ENCODE measurements at regions not wholly inside any gene's neighbourhood (a gene's known extent, or its start where the extent isn't known, plus 50 kb on each side); places are given as distances from the start of the nearest gene placed in this dataset.

- no peak overlapping the region for H3K27ac ChIP-seq (ENCODE audit: low read length)
- H3K9ac ChIP-seq (ENCODE audit: low read length), result no peak overlapping the region
- H2AFZ ChIP-seq (ENCODE audit: low read length), result no peak overlapping the region
- no peaks in the 10 kb centered on the region for H3F3A ChIP-seq (ENCODE audit: insufficient read depth, low read length)
- H3K9me2 ChIP-seq (replicated peaks; ENCODE audit: insufficient read depth, low read length), result 0 out of 2 replicates have a peak, but pooled peaks cover 3% of the 10 kb centered on the region
- H3K4me2 ChIP-seq (ENCODE audit: low read depth, low read length), result no peak overlapping the region
- no peaks in the 10 kb centered on the region for H3K36me3 ChIP-seq (replicated peaks; ENCODE audit: insufficient read depth, low read length)
- DNase-seq, result no peak
- H3K27me3 ChIP-seq (replicated peaks; ENCODE audit: insufficient read depth, low read length), result no peaks in the 10 kb centered on the region
- H4K20me1 ChIP-seq (ENCODE audit: insufficient read depth, low read length), result no peaks in the 10 kb centered on the region
- no peak overlapping the region for H3K4me3 ChIP-seq (ENCODE audit: low read length)
- H3K79me2 ChIP-seq (ENCODE audit: low read length), result no peaks in the 10 kb centered on the region
- TF ChIP-seq, protein P1, sequence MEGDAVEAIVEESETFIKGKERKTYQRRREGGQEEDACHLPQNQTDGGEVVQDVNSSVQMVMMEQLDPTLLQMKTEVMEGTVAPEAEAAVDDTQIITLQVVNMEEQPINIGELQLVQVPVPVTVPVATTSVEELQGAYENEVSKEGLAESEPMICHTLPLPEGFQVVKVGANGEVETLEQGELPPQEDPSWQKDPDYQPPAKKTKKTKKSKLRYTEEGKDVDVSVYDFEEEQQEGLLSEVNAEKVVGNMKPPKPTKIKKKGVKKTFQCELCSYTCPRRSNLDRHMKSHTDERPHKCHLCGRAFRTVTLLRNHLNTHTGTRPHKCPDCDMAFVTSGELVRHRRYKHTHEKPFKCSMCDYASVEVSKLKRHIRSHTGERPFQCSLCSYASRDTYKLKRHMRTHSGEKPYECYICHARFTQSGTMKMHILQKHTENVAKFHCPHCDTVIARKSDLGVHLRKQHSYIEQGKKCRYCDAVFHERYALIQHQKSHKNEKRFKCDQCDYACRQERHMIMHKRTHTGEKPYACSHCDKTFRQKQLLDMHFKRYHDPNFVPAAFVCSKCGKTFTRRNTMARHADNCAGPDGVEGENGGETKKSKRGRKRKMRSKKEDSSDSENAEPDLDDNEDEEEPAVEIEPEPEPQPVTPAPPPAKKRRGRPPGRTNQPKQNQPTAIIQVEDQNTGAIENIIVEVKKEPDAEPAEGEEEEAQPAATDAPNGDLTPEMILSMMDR (IDR thresholded peaks at IDR 0.05; ENCODE audit: low read length), result no peak
- TF ChIP-seq EZH2phosphoT487 (IDR thresholded peaks at IDR 0.05; ENCODE audit: low read length), result no peak
- no peak for TF ChIP-seq EZH2 (optimal IDR thresholded peaks at IDR 0.05; ENCODE audit: low read depth, low read length)
- no peaks in the 10 kb centered on the region for H3K9me3 ChIP-seq (replicated peaks; ENCODE audit: insufficient read depth, low read length)
- no peaks in the 10 kb centered on the region for H3K4me1 ChIP-seq (ENCODE audit: low read length)
Measured at GRCh38 chr10:65123120-65123519, 1601.9 kb downstream of the REEP3 start.

DNA sequence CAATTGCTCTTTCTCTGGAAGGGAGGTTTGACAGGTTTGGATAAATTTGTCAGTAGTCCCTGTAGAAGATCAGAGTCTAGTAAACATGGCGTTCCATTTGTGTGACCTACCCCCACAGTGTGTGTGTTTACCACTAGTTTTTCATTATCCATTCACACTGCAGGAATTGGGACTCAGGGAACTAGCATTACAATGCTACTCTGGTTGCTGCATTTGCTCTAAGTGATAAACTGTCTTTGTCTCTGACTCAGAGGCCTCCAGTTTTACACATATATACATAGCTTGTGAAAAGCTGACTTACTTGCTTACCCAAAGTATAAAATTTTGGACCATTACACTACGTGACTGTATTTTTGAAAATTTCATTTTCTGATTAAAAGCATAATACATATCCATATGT lies 1604.0 kb downstream of the REEP3 start:
- Histone ChIP-seq H3K4me2 (ENCODE audit: low read depth, low read length) (no peak overlapping the region), H3F3A (ENCODE audit: insufficient read depth, low read length) (no peaks in the 10 kb centered on the region), H3K36me3 (replicated peaks; ENCODE audit: insufficient read depth, low read length) (no peaks in the 10 kb centered on the region), H3K79me2 (ENCODE audit: low read length) (no peaks in the 10 kb centered on the region), H2AFZ (ENCODE audit: low read length) (no peak overlapping the region), H3K9ac (ENCODE audit: low read length) (no peak overlapping the region), H3K27ac (ENCODE audit: low read length) (no peak overlapping the region), H3K4me1 (ENCODE audit: low read length) (no peaks in the 10 kb centered on the region), H3K27me3 (replicated peaks; ENCODE audit: insufficient read depth, low read length) (no peaks in the 10 kb centered on the region), H3K4me3 (ENCODE audit: low read length) (no peak overlapping the region), H4K20me1 (ENCODE audit: insufficient read depth, low read length) (no peaks in the 10 kb centered on the region), H3K9me3 (replicated peaks; ENCODE audit: insufficient read depth, low read length) (no peaks in the 10 kb centered on the region), H3K9me2 (replicated peaks; ENCODE audit: insufficient read depth, low read length) (no peaks in the 10 kb centered on the region)
- no peak for DNase-seq
- TF ChIP-seq, protein P1 (IDR thresholded peaks at IDR 0.05; ENCODE audit: low read length), result no peak
- no peak for TF ChIP-seq EZH2 (optimal IDR thresholded peaks at IDR 0.05; ENCODE audit: low read depth, low read length)
- TF ChIP-seq EZH2phosphoT487 (IDR thresholded peaks at IDR 0.05; ENCODE audit: low read length), result no peak

DNA sequence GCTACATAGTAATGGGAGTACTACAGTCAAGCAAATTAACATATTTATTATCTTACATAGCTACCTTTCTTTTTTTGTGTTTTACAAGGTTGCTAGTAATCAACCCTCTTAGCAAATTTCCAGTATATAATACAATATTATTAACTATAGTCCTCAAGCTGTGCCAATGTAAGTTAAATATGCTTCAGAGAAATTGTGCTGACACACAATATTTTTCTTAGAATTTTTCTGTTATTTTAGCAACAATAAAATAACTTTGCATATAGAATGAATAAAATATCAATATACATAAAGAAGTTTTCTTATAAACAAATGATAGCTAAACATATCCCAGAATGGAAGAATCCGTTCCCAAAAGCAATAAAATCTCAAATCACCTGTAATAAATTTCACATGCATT lies 1605.1 kb downstream of the REEP3 start:
- no peak for TF ChIP-seq EZH2 (optimal IDR thresholded peaks at IDR 0.05; ENCODE audit: low read depth, low read length)
- no peak for TF ChIP-seq EZH2phosphoT487 (IDR thresholded peaks at IDR 0.05; ENCODE audit: low read length)
- TF ChIP-seq, protein P1 (IDR thresholded peaks at IDR 0.05; ENCODE audit: low read length), result no peak

More for the DNA sequence above, 1605.1 kb downstream of the REEP3 start:
- Histone ChIP-seq H3K9me3 (replicated peaks; ENCODE audit: insufficient read depth, low read length) (no peaks in the 10 kb centered on the region), H3F3A (ENCODE audit: insufficient read depth, low read length) (no peaks in the 10 kb centered on the region), H3K36me3 (replicated peaks; ENCODE audit: insufficient read depth, low read length) (no peaks in the 10 kb centered on the region), H3K4me3 (ENCODE audit: low read length) (no peak overlapping the region), H3K4me1 (ENCODE audit: low read length) (no peaks in the 10 kb centered on the region), H3K9me2 (replicated peaks; ENCODE audit: insufficient read depth, low read length) (no peaks in the 10 kb centered on the region), H2AFZ (ENCODE audit: low read length) (no peak overlapping the region), H3K4me2 (ENCODE audit: low read depth, low read length) (no peak overlapping the region), H4K20me1 (ENCODE audit: insufficient read depth, low read length) (no peaks in the 10 kb centered on the region), H3K79me2 (ENCODE audit: low read length) (no peaks in the 10 kb centered on the region), H3K27me3 (replicated peaks; ENCODE audit: insufficient read depth, low read length) (no peaks in the 10 kb centered on the region), H3K9ac (ENCODE audit: low read length) (no peak overlapping the region), H3K27ac (ENCODE audit: low read length) (no peak overlapping the region)
- DNase-seq, result no peak

Data from MM.1S (cell line).